ENCODE measurements at regions not wholly inside any gene's neighbourhood (a gene's known extent, or its start where the extent isn't known, plus 50 kb on each side); places are given as distances from the start of the nearest gene placed in this dataset.

DNA sequence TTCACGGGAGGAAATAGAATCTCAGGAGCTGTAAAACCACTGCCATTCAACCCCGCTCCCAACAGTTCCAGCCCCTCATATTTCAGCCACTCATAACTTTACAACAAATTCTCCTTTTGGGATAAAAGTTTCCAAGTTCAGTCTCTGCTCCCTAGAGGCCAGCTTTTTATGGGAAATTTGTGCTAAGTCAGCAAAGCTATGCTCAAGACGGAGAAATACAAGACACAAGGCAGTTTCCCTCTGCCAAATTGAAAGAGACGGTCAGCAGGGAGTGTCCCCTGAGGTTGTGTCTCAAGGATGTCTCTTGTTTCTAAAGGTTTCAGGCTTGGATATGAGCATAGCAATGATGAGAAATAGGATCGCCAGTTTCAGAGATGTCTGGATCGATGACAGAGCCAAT is 608.6 kb downstream of the CCDC171 start (continued):
- no peak for TF ChIP-seq RXRA (IDR thresholded peaks at IDR 0.05; ENCODE audit: borderline replicate concordance, low read depth)
- TF ChIP-seq, protein P1, sequence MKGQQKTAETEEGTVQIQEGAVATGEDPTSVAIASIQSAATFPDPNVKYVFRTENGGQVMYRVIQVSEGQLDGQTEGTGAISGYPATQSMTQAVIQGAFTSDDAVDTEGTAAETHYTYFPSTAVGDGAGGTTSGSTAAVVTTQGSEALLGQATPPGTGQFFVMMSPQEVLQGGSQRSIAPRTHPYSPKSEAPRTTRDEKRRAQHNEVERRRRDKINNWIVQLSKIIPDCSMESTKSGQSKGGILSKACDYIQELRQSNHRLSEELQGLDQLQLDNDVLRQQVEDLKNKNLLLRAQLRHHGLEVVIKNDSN (IDR thresholded peaks at IDR 0.05; ENCODE audit: borderline replicate concordance, low read depth): no peak
- TF ChIP-seq YY1 (IDR thresholded peaks at IDR 0.05; ENCODE audit: low read depth): no peak
- TF ChIP-seq RFX5 (IDR thresholded peaks at IDR 0.05; ENCODE audit: low read length): no peak

DNA sequence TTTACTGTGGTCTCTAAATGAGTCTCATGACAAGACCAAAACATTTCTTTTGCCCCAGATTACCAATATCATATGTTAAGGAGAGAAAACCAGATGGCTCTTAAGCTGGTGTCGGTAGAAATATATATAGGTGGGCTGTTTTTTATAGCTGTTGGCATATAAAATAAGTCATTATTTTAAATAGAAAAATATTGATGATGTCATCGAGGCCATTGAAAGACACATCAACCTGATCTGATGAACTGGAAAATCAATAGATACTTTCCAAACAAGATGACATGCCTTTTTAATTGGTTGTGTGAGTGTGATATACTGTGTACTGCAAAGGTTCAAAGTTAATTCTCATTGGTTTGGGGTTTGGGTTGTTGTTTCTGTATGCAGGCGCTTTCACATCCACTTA is 617.3 kb downstream of the CCDC171 start:
- Histone ChIP-seq H3K9me3 (no peaks in the 10 kb centered on the region), H3K9ac (no peak overlapping the region), H3K79me2 (ENCODE audit: insufficient read depth) (no peaks in the 10 kb centered on the region), H3K4me1 (ENCODE audit: control insufficient read depth in 1 of 2, insufficient read depth in 2 of 2, low read depth in 1 of 2, low read length in 1 of 2) (no peaks in the 10 kb centered on the region; a peak in 1 of 4 replicates), H3F3A (replicated peaks; ENCODE audit: insufficient read depth) (no peaks in the 10 kb centered on the region), H3K4me3 (ENCODE audit: low read depth in 2 of 2, low read length in 1 of 2) (no peak overlapping the region), H3K27me3 (ENCODE audit: insufficient read depth) (no peaks in the 10 kb centered on the region), H4K20me1 (ENCODE audit: insufficient read depth) (no peaks in the 10 kb centered on the region), H3K9me2 (no peaks in the 10 kb centered on the region), H3K36me3 (replicated peaks in 1 of 2; ENCODE audit: control insufficient read depth in 1 of 2, insufficient read depth in 2 of 2, low read length in 1 of 2) (no peaks in the 10 kb centered on the region), H2AFZ (ENCODE audit: low read depth) (no peak overlapping the region), H3K27ac (ENCODE audit: low read depth in 2 of 2, low read length in 1 of 2) (no peak overlapping the region), H3K4me2 (no peak overlapping the region)
- TF ChIP-seq, protein P2, sequence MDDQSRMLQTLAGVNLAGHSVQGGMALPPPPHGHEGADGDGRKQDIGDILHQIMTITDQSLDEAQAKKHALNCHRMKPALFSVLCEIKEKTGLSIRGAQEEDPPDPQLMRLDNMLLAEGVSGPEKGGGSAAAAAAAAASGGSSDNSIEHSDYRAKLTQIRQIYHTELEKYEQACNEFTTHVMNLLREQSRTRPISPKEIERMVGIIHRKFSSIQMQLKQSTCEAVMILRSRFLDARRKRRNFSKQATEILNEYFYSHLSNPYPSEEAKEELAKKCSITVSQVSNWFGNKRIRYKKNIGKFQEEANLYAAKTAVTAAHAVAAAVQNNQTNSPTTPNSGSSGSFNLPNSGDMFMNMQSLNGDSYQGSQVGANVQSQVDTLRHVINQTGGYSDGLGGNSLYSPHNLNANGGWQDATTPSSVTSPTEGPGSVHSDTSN (IDR thresholded peaks at IDR 0.05): no peak
- no peak for TF ChIP-seq RXRA (IDR thresholded peaks at IDR 0.05; ENCODE audit: borderline replicate concordance, low read depth)
- TF ChIP-seq TEAD4 (IDR thresholded peaks at IDR 0.05; ENCODE audit: borderline replicate concordance, insufficient read depth): no peak
- no peak for TF ChIP-seq EZH2phosphoT487 (IDR thresholded peaks at IDR 0.05; ENCODE audit: borderline replicate concordance, low read depth)
- TF ChIP-seq, protein P3, sequence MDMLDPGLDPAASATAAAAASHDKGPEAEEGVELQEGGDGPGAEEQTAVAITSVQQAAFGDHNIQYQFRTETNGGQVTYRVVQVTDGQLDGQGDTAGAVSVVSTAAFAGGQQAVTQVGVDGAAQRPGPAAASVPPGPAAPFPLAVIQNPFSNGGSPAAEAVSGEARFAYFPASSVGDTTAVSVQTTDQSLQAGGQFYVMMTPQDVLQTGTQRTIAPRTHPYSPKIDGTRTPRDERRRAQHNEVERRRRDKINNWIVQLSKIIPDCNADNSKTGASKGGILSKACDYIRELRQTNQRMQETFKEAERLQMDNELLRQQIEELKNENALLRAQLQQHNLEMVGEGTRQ (IDR thresholded peaks at IDR 0.05; ENCODE audit: borderline replicate concordance, low read depth, low read length): no peak
- no peak for TF ChIP-seq FOSL2 (IDR thresholded peaks at IDR 0.05; ENCODE audit: borderline replicate concordance, low read depth)
- no peak for TF ChIP-seq TAF1 (IDR thresholded peaks at IDR 0.05; ENCODE audit: borderline replicate concordance, low read depth, low read length)
- TF ChIP-seq RFX5 (IDR thresholded peaks at IDR 0.05; ENCODE audit: low read length): no peak
- no peak for TF ChIP-seq RAD21 (IDR thresholded peaks at IDR 0.05; ENCODE audit: low read length)
- no peak for DNase-seq
- ChIA-PET CTCF (no interaction called here), POLR2A (no interaction called here)
- 81% methylated on average over 3 of the region's 3 CpGs for WGBS (ENCODE audit: low lambda C conversion rate)

DNA sequence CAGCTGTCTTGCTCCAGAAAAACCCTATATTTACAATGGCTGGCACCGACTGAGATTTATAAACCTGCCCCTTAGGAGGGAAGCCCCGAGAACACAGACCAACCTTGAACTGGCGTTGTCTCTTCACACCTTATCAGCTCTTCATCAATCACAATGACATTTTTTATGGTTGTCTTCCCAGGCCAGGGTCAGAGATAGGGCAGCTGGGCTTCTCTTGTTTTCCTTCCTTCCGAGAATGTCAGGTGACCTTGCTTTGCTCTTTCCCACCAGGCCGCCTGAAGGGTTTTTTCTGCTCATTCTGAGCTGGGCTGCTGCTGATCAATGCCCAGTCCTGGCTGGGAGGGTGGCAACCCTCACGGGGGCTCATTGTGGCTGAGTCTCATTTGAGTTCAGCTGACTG is 619.1 kb downstream of the CCDC171 start:
- TF ChIP-seq, protein P4, sequence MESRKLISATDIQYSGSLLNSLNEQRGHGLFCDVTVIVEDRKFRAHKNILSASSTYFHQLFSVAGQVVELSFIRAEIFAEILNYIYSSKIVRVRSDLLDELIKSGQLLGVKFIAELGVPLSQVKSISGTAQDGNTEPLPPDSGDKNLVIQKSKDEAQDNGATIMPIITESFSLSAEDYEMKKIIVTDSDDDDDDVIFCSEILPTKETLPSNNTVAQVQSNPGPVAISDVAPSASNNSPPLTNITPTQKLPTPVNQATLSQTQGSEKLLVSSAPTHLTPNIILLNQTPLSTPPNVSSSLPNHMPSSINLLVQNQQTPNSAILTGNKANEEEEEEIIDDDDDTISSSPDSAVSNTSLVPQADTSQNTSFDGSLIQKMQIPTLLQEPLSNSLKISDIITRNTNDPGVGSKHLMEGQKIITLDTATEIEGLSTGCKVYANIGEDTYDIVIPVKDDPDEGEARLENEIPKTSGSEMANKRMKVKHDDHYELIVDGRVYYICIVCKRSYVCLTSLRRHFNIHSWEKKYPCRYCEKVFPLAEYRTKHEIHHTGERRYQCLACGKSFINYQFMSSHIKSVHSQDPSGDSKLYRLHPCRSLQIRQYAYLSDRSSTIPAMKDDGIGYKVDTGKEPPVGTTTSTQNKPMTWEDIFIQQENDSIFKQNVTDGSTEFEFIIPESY (IDR thresholded peaks at IDR 0.05; ENCODE audit: borderline replicate concordance, low read depth): no peak
- TF ChIP-seq RAD21 (IDR thresholded peaks at IDR 0.05; ENCODE audit: low read length) (no peak), MEF2A (IDR thresholded peaks at IDR 0.05; ENCODE audit: borderline replicate concordance, low read depth) (no peak)
- Histone ChIP-seq H3K4me2 (no peak overlapping the region), H2AFZ (ENCODE audit: low read depth) (no peak overlapping the region), H3K9me2 (no peaks in the 10 kb centered on the region), H3K4me1 (ENCODE audit: control insufficient read depth in 1 of 2, insufficient read depth in 2 of 2, low read depth in 1 of 2, low read length in 1 of 2) (no peaks in the 10 kb centered on the region; a peak in 1 of 4 replicates), H3K4me3 (ENCODE audit: low read depth in 2 of 2, low read length in 1 of 2) (no peak overlapping the region), H3K9me3 (no peaks in the 10 kb centered on the region), H3K9ac (no peak overlapping the region), H3K79me2 (ENCODE audit: insufficient read depth) (no peaks in the 10 kb centered on the region), H3K27ac (ENCODE audit: low read depth in 2 of 2, low read length in 1 of 2) (no peak overlapping the region), H3F3A (replicated peaks; ENCODE audit: insufficient read depth) (no peaks in the 10 kb centered on the region), H4K20me1 (ENCODE audit: insufficient read depth) (no peaks in the 10 kb centered on the region), H3K27me3 (ENCODE audit: insufficient read depth) (no peaks in the 10 kb centered on the region), H3K36me3 (replicated peaks in 1 of 2; ENCODE audit: control insufficient read depth in 1 of 2, insufficient read depth in 2 of 2, low read length in 1 of 2) (no peaks in the 10 kb centered on the region)
- 77% methylated on average over 6 of the region's 6 CpGs for WGBS (ENCODE audit: low lambda C conversion rate)
- CTCF ChIA-PET: no interaction called here
- DNase-seq: no peak
- POLR2A ChIA-PET: interaction anchor here (0.9 kb wide), 1 partner anchor 15 kb away, joined by 3 read pairs; no protein-coding TSS in a partner anchor

Measured in SK-N-SH (cell line).